Liver (tissue), 8 donors: ENCODE measurements at regions not wholly inside any gene's neighbourhood (a gene's known extent, or its start where the extent isn't known, plus 50 kb on each side); places are given as distances from the start of the nearest gene placed in this dataset.

Experiments used
- DNase-seq: peaks from one replicate; pipeline ENCODE4 v3.0.0-alpha.2; 2017; ENCODE audit warnings: low spot score
- H3K27ac ChIP-seq, 2 donors: one replicate each; pipeline ENCODE4 v1.7.0; 2013; ENCODE audit warnings: inconsistent platforms in 2 of 2, low read length in 2 of 2, control low read depth in 1 of 2, low read depth in 1 of 2, mild to moderate bottlenecking in 1 of 2
- H3K27me3 ChIP-seq, 4 donors: one replicate each; pipeline versions ENCODE4 v1.6.1 to v1.7.0; 2013; ENCODE audit warnings: low read length in 3 of 4, inconsistent platforms in 1 of 4, mild to moderate bottlenecking in 1 of 4, moderate library complexity in 1 of 4; ENCODE audit not compliant: control insufficient read depth in 4 of 4, insufficient read depth in 4 of 4
- H3K36me3 ChIP-seq, 4 donors: one replicate each; pipeline versions ENCODE4 v1.6.1 to v1.7.0; 2013; ENCODE audit warnings: low read length in 3 of 4, mild to moderate bottlenecking in 3 of 4, low read depth in 1 of 4, moderate library complexity in 1 of 4; ENCODE audit not compliant: control insufficient read depth in 4 of 4, insufficient read depth in 3 of 4
- H3K4me1 ChIP-seq, 4 donors: one replicate each; pipeline versions ENCODE4 v1.6.1 to v1.7.0; 2013; ENCODE audit warnings: low read length in 3 of 4, mild to moderate bottlenecking in 3 of 4, moderate library complexity in 1 of 4; ENCODE audit not compliant: control insufficient read depth in 4 of 4, insufficient read depth in 4 of 4
- H3K4me3 ChIP-seq, 3 donors: one replicate each; pipeline versions ENCODE4 v1.6.1 to v1.7.0; 2013; ENCODE audit warnings: low read length in 3 of 3, control low read depth in 1 of 3, low read depth in 1 of 3, mild to moderate bottlenecking in 1 of 3
- H3K9ac ChIP-seq, 2 donors: one replicate each; pipeline ENCODE4 v1.7.0; 2013; ENCODE audit warnings: low read length in 2 of 2, mild to moderate bottlenecking in 2 of 2, moderate library complexity in 2 of 2, control low read depth in 1 of 2, low read depth in 1 of 2
- H3K9me3 ChIP-seq, 4 donors: one replicate each; pipeline versions ENCODE4 v1.6.1 to v1.7.0; 2013; ENCODE audit warnings: low read length in 3 of 4; ENCODE audit not compliant: control insufficient read depth in 4 of 4
- ATF3 ChIP-seq: IDR thresholded peaks from 2 replicates; pipeline ENCODE4 v1.6.1; 2016; ENCODE audit warnings: antibody characterized with exemption
- CTCF ChIP-seq: fragments of 150-350 bp; IDR thresholded peaks from 2 replicates; pipeline ENCODE4 v1.5.1; 2017; ENCODE audit warnings: improper control_type of control experiment, low read depth, low read length; ENCODE audit not compliant: missing input control
- EGR1 ChIP-seq, 2 donors: IDR thresholded peaks; 2 replicates each; pipeline ENCODE4 v1.6.1; 2016 to 2018; ENCODE audit warnings: antibody characterized with exemption in 2 of 2, low read depth in 2 of 2
- FOXA1 ChIP-seq: IDR thresholded peaks from 2 replicates; pipeline ENCODE4 v1.6.1; 2016; ENCODE audit warnings: antibody characterized with exemption
- HNF4G ChIP-seq: IDR thresholded peaks from 2 replicates; pipeline ENCODE4 v1.6.1; 2016; ENCODE audit warnings: antibody characterized with exemption
- MAX ChIP-seq: IDR thresholded peaks from 2 replicates; pipeline ENCODE4 v1.6.1; 2016; ENCODE audit warnings: antibody characterized with exemption
- RAD21 ChIP-seq, 2 donors: IDR thresholded peaks; 2 replicates each; pipeline ENCODE4 v1.6.1; 2016; ENCODE audit warnings: antibody characterized with exemption in 2 of 2, mild to moderate bottlenecking in 2 of 2
- REST ChIP-seq: IDR thresholded peaks from 2 replicates; pipeline ENCODE4 v1.6.1; 2016; ENCODE audit warnings: antibody characterized with exemption, mild to moderate bottlenecking
- SP1 ChIP-seq: IDR thresholded peaks from 2 replicates; pipeline ENCODE4 v1.6.1; 2018; ENCODE audit warnings: antibody characterized with exemption, mild to moderate bottlenecking
- TAF1 ChIP-seq: conservative IDR thresholded peaks from 2 replicates; pipeline ENCODE4 v1.6.1; 2016; ENCODE audit warnings: antibody characterized with exemption, mild to moderate bottlenecking
- WGBS: extraction: QIAGEN DNeasy Blood & Tissue Kit; methylation state at CpG from one replicate; pipeline ENCODE4 v1.1.7; 2013; 5-methylcytosine and 5-hydroxymethylcytosine counted together
- donor health status: healthy.
- donor health status: healthy.
- donor health status: healthy.
- donor health status: healthy.
- donor health status: healthy.

- TF ChIP-seq REST = no peak
- no peak for TF ChIP-seq ATF3
- no peak for TF ChIP-seq MAX
- no peak for TF ChIP-seq HNF4G
- no peak for TF ChIP-seq FOXA1
- TF ChIP-seq EGR1 (IDR thresholded peaks at IDR 0.05; ENCODE audit: low read depth in 2 of 2) = no peak
- TF ChIP-seq RAD21 (IDR thresholded peaks at IDR 0.05) = no peak
- no peak for TF ChIP-seq TAF1
Measured at GRCh38 chr1:48073798-48074530, 76.8 kb upstream of the TRABD2B start (continued).

GRCh38 chr1:48071513-48071912, 74.3 kb upstream of the TRABD2B start:
- 94% methylated on average over 1 of the region's 1 CpG for WGBS
- DNase-seq = no peak
- Histone ChIP-seq H3K9me3 (no peaks in the 10 kb centered on the region), H3K27ac (no peak overlapping the region), H3K9ac (no peak overlapping the region), H3K4me1 (peaks cover 0 to 14% (median 1%) of the 10 kb centered on the region in 4 donors), H3K27me3 (no peaks in the 10 kb centered on the region), H3K4me3 (no peak overlapping the region), H3K36me3 (no peaks in the 10 kb centered on the region)
- TF ChIP-seq TAF1 (no peak), REST (no peak), SP1 (no peak), CTCF (no peak), RAD21 (IDR thresholded peaks at IDR 0.05) (no peak)
